Fibroblast of lung (primary cell): ENCODE measurements at regions not wholly inside any gene's neighbourhood (a gene's known extent, or its start where the extent isn't known, plus 50 kb on each side); places are given as distances from the start of the nearest gene placed in this dataset.

ENCODE experiments used
- EZH2 ChIP-seq: IDR thresholded peaks from 2 replicates; pipeline ENCODE4 v1.5.1; 2012; ENCODE audit warnings: low read length, control low read depth, mild to moderate bottlenecking; ENCODE audit errors: missing control alignments
- TF ChIP-seq, protein P1 (sequence below), 2 donors: IDR thresholded peaks in 1 of 2; conservative IDR thresholded peaks in 1 of 2; 1 replicate in 1 of 2; 2 replicates in 1 of 2; pipeline ENCODE4 v1.5.1; 2011 to 2012; ENCODE audit warnings: low read length in 2 of 2, control low read depth in 1 of 2, inconsistent platforms in 1 of 2, low read depth in 1 of 2, mild to moderate bottlenecking in 1 of 2

DNA sequence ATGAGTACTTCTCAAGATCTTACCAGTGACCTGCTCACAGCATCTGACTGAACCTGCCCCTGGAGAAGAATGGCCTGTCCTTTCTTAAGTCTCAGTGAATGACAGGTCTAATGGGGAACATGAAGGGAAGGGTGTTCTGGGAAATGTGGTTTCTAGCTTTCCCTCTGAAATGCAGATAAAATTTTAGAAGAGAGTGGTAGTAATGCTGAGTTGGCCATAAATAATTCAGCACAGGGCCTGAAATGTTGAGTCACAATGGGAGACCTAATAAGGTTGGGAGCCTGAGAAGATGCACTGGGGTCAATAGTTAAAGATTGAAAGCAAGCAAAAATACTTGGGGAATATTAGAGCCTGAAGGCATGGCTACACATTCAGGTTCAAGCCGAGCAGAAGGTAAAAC, 214.9 kb upstream of the ARHGAP24 start:
- TF ChIP-seq, protein P1, sequence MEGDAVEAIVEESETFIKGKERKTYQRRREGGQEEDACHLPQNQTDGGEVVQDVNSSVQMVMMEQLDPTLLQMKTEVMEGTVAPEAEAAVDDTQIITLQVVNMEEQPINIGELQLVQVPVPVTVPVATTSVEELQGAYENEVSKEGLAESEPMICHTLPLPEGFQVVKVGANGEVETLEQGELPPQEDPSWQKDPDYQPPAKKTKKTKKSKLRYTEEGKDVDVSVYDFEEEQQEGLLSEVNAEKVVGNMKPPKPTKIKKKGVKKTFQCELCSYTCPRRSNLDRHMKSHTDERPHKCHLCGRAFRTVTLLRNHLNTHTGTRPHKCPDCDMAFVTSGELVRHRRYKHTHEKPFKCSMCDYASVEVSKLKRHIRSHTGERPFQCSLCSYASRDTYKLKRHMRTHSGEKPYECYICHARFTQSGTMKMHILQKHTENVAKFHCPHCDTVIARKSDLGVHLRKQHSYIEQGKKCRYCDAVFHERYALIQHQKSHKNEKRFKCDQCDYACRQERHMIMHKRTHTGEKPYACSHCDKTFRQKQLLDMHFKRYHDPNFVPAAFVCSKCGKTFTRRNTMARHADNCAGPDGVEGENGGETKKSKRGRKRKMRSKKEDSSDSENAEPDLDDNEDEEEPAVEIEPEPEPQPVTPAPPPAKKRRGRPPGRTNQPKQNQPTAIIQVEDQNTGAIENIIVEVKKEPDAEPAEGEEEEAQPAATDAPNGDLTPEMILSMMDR (conservative IDR thresholded peaks at IDR 0.05 in 1 of 2, IDR thresholded peaks at IDR 0.05 in 1 of 2; ENCODE audit: low read depth in 1 of 2, low read length in 2 of 2) = no peak
- no peak for TF ChIP-seq EZH2
